Osteocyte (in vitro differentiated cells): ENCODE measurements at regions not wholly inside any gene's neighbourhood (a gene's known extent, or its start where the extent isn't known, plus 50 kb on each side); places are given as distances from the start of the nearest gene placed in this dataset.

Experiments
- DNase-seq: peaks from one replicate; pipeline ENCODE4 v3.0.0; 2021; ENCODE audit warnings: mixed read lengths; ENCODE audit not compliant: unreplicated experiment; ENCODE audit errors: extremely low spot score
- H3K27ac Mint-ChIP-seq: one replicate; pipeline ENCODE4 v1.8.0; 2021; ENCODE audit warnings: mild to moderate bottlenecking, mixed read lengths; ENCODE audit not compliant: unreplicated experiment
- H3K27me3 Mint-ChIP-seq: one replicate; pipeline ENCODE4 v1.8.0; 2021; ENCODE audit warnings: mixed read lengths; ENCODE audit not compliant: unreplicated experiment
- H3K36me3 Mint-ChIP-seq: one replicate; pipeline ENCODE4 v1.8.0; 2021; ENCODE audit warnings: mixed read lengths; ENCODE audit not compliant: unreplicated experiment
- H3K4me1 Mint-ChIP-seq: one replicate; pipeline ENCODE4 v1.8.0; 2021; ENCODE audit warnings: mixed read lengths; ENCODE audit not compliant: unreplicated experiment
- H3K4me3 Mint-ChIP-seq: one replicate; pipeline ENCODE4 v1.8.0; 2021; ENCODE audit warnings: mild to moderate bottlenecking, moderate library complexity, mixed read lengths; ENCODE audit not compliant: unreplicated experiment
- H3K9me3 Mint-ChIP-seq: one replicate; pipeline ENCODE4 v1.8.0; 2021; ENCODE audit warnings: mixed read lengths; ENCODE audit not compliant: unreplicated experiment
- CTCF ChIP-seq: fragments of 200-600 bp; sonication (generic); IDR thresholded peaks from 2 replicates; pipeline ENCODE4 v1.5.0; 2021; ENCODE audit warnings: antibody characterized with exemption, mild to moderate bottlenecking, moderate library complexity

GRCh38 chr15:36265422-36265821, 314.0 kb upstream of the CDIN1 start:
- Mint-ChIP-seq H3K36me3 (no peaks in the 10 kb centered on the region), H3K27me3 (no peaks in the 10 kb centered on the region), H3K4me3 (no peak overlapping the region), H3K27ac (no peak overlapping the region), H3K4me1 (peaks cover 3% of the 10 kb centered on the region), H3K9me3 (no peaks in the 10 kb centered on the region)
- DNase-seq, result no peak
- TF ChIP-seq CTCF, result no peak

DNA sequence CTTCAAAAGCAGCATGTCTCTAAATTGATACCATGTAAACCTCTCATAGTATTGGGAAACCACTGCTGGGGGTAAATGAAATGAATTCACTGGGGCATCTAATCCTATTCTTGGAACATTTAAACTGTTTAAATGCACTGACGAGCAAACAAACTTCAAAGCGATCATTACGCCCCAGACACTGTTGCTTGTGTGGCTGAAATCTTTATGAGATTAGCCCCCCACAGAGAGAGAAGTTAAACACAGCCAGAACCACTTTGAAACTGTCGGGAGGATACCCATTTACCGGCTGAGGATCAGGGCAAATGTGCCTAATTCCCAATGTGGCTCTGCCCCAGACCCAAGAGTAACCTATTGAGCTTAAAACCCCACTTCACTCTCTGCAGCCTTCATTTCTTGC, 308.4 kb upstream of the CDIN1 start:
- TF ChIP-seq CTCF, result no peak
- no peak overlapping the region for H3K27ac Mint-ChIP-seq
- H3K4me1 Mint-ChIP-seq, result no peaks in the 10 kb centered on the region
- H3K9me3 Mint-ChIP-seq, result peaks cover 4% of the 10 kb centered on the region
- no peaks in the 10 kb centered on the region for H3K27me3 Mint-ChIP-seq
- H3K36me3 Mint-ChIP-seq, result no peaks in the 10 kb centered on the region
- H3K4me3 Mint-ChIP-seq, result no peak overlapping the region
- no peak for DNase-seq

DNA sequence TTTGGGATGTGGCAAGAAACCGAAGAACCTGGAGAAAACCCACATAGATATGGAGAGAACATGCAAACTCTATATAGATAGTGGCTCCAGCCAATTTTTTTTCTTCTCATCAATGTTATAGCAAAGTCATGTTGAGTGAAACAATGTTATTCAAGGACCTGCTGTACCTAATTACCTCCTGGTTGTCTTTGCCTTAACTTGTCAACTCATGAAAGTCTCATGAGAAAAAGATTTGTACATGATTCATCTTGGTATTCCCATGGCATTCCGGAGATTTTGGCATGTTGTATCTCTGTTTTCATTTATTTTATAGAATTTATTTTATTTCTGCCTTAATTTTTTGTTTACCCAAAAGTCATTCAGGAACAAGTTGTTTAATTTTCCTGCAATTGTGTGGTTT, 303.8 kb upstream of the CDIN1 start:
- Mint-ChIP-seq H3K27me3 (no peaks in the 10 kb centered on the region), H3K9me3 (peaks cover 29% of the 10 kb centered on the region), H3K27ac (no peak overlapping the region), H3K36me3 (peaks cover 5% of the 10 kb centered on the region), H3K4me3 (no peak overlapping the region), H3K4me1 (no peaks in the 10 kb centered on the region)
- DNase-seq, result no peak
- TF ChIP-seq CTCF, result no peak

- Mint-ChIP-seq H3K27ac (no peak overlapping the region), H3K4me1 (no peaks in the 10 kb centered on the region), H3K4me3 (no peak overlapping the region), H3K36me3 (peaks cover 5% of the 10 kb centered on the region), H3K27me3 (no peaks in the 10 kb centered on the region), H3K9me3 (peaks cover 29% of the 10 kb centered on the region)
- no peak for DNase-seq
- peak; percentile 6 for TF ChIP-seq CTCF
Measured at GRCh38 chr15:36278219-36278618, 301.2 kb upstream of the CDIN1 start.

DNA sequence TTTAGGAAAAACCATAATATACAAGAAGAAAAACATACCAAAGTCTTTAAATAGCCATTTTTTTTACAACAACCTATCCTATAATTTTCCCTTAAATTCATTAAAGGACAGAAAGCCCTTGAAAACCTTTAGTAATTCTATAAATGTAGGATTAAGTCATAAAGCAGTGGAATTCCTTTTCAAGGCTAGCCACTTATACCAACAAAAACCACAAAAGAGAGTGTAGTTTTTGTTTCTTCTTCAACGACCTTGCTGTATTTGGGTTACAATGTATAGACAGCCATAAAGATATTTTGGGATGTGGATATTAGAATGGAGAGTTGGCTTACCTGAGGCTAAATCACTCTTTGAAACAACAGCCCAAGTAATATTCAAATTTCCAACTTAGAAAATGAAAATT, 296.6 kb upstream of the CDIN1 start:
- DNase-seq, result no peak
- H3K4me3 Mint-ChIP-seq, result no peak overlapping the region
- H3K27ac Mint-ChIP-seq, result no peak overlapping the region
- H3K27me3 Mint-ChIP-seq, result no peaks in the 10 kb centered on the region
- no peaks in the 10 kb centered on the region for H3K36me3 Mint-ChIP-seq
- peaks cover 14% of the 10 kb centered on the region for H3K9me3 Mint-ChIP-seq
- TF ChIP-seq CTCF, result no peak
- H3K4me1 Mint-ChIP-seq, result no peaks in the 10 kb centered on the region
